H9 (cell line): ENCODE measurements at regions not wholly inside any gene's neighbourhood (a gene's known extent, or its start where the extent isn't known, plus 50 kb on each side); places are given as distances from the start of the nearest gene placed in this dataset.

Experiments used
- DNase-seq: peaks from one replicate; pipeline ENCODE4 v3.0.0-alpha.2; 2017
- H2AFZ ChIP-seq: one replicate; pipeline ENCODE4 v1.6.1; 2013; ENCODE audit warnings: mild to moderate bottlenecking, low read length, control low read depth, moderate library complexity
- H2AK5ac ChIP-seq: 2 replicates; pipeline ENCODE4 v1.6.1; 2013; ENCODE audit warnings: low read length, control low read depth, mixed read lengths; ENCODE audit not compliant: insufficient read length
- H2BK120ac ChIP-seq: one replicate; pipeline ENCODE4 v1.6.1; 2013; ENCODE audit warnings: low read depth, mild to moderate bottlenecking, low read length, control low read depth, inconsistent platforms; ENCODE audit not compliant: poor library complexity, severe bottlenecking
- H2BK12ac ChIP-seq: 2 replicates; pipeline ENCODE4 v1.6.1; 2013; ENCODE audit warnings: low read length, control low read depth, mixed read lengths, low read depth; ENCODE audit not compliant: insufficient read length
- H2BK15ac ChIP-seq: 2 replicates; pipeline ENCODE4 v1.6.1; 2013; ENCODE audit warnings: low read depth, low read length, control low read depth
- H2BK20ac ChIP-seq: one replicate; pipeline ENCODE4 v1.6.1; 2013; ENCODE audit warnings: low read depth, mild to moderate bottlenecking, low read length, control low read depth, inconsistent platforms; ENCODE audit not compliant: poor library complexity, severe bottlenecking
- H2BK5ac ChIP-seq: 2 replicates; pipeline ENCODE4 v1.6.1; 2013; ENCODE audit warnings: low read length, control low read depth, mixed read lengths; ENCODE audit not compliant: insufficient read length
- H3K14ac ChIP-seq: 2 replicates; pipeline ENCODE4 v1.6.1; 2013; ENCODE audit warnings: low read length, control low read depth; ENCODE audit not compliant: insufficient read depth
- H3K18ac ChIP-seq: 2 replicates; pipeline ENCODE4 v1.6.1; 2013; ENCODE audit warnings: low read depth, mild to moderate bottlenecking, mixed read lengths, low read length, control low read depth; ENCODE audit not compliant: insufficient read length
- H3K23ac ChIP-seq: 2 replicates; pipeline ENCODE4 v1.6.1; 2013; ENCODE audit warnings: low read length, control low read depth, mixed read lengths, low read depth; ENCODE audit not compliant: insufficient read length
- H3K23me2 ChIP-seq: 2 replicates; pipeline ENCODE4 v1.6.1; 2013; ENCODE audit warnings: low read depth, mild to moderate bottlenecking, mixed read lengths, low read length, control low read depth; ENCODE audit not compliant: insufficient read length, poor library complexity, severe bottlenecking
- H3K27ac ChIP-seq: 2 replicates; pipeline ENCODE4 v1.5.1; 2013; ENCODE audit warnings: low read length, control low read depth, mixed read lengths, low read depth; ENCODE audit not compliant: insufficient read length
- H3K27me3 ChIP-seq: 2 replicates; pipeline ENCODE4 v1.6.1; 2013; ENCODE audit warnings: low read length, control low read depth, inconsistent platforms; ENCODE audit not compliant: insufficient read depth
- H3K4ac ChIP-seq: 2 replicates; pipeline ENCODE4 v1.6.1; 2013; ENCODE audit warnings: low read depth, mild to moderate bottlenecking, control low read depth, inconsistent platforms, low read length, moderate library complexity
- H3K4me1 ChIP-seq: 2 replicates; pipeline ENCODE4 v1.6.1; 2013; ENCODE audit warnings: low read length, control low read depth, inconsistent platforms; ENCODE audit not compliant: insufficient read depth
- H3K4me2 ChIP-seq: 2 replicates; pipeline ENCODE4 v1.6.1; 2013; ENCODE audit warnings: low read length, control low read depth, mixed read lengths; ENCODE audit not compliant: insufficient read length, insufficient read depth
- H3K56ac ChIP-seq: 2 replicates; pipeline ENCODE4 v1.6.1; 2013; ENCODE audit warnings: low read depth, mild to moderate bottlenecking, mixed read lengths, low read length, control low read depth; ENCODE audit not compliant: insufficient read length
- H3K79me1 ChIP-seq: 2 replicates; pipeline ENCODE4 v1.6.1; 2013; ENCODE audit warnings: low read depth, mild to moderate bottlenecking, moderate library complexity, low read length, control low read depth, inconsistent platforms; ENCODE audit not compliant: insufficient read depth, poor library complexity, severe bottlenecking
- H3K79me2 ChIP-seq: 2 replicates; pipeline ENCODE4 v1.6.1; 2013; ENCODE audit warnings: low read length, control low read depth, inconsistent platforms; ENCODE audit not compliant: insufficient read depth
- H3K9ac ChIP-seq: 2 replicates; pipeline ENCODE4 v1.6.1; 2013; ENCODE audit warnings: low read length, control low read depth, mixed read lengths; ENCODE audit not compliant: insufficient read length; ENCODE audit errors: extremely low read depth
- H3K9me3 ChIP-seq: one replicate; pipeline ENCODE4 v1.6.1; 2013; ENCODE audit warnings: low read depth, low read length, inconsistent platforms; ENCODE audit not compliant: control insufficient read depth
- H3T11ph ChIP-seq: one replicate; pipeline ENCODE4 v1.6.1; 2013; ENCODE audit warnings: mild to moderate bottlenecking, low read length, control low read depth, inconsistent platforms
- H4K20me1 ChIP-seq: one replicate; pipeline ENCODE4 v1.6.1; 2013; ENCODE audit not compliant: control insufficient read depth, insufficient read length, insufficient read depth
- H4K5ac ChIP-seq: 2 replicates; pipeline ENCODE4 v1.6.1; 2013; ENCODE audit warnings: low read depth, mild to moderate bottlenecking, mixed read lengths, low read length, control low read depth; ENCODE audit not compliant: insufficient read length
- H4K8ac ChIP-seq: replicated peaks from 2 replicates; pipeline ENCODE4 v1.6.1; 2013; ENCODE audit warnings: low read length, control low read depth, mixed read lengths, low read depth; ENCODE audit not compliant: insufficient read length
- H4K91ac ChIP-seq: 2 replicates; pipeline ENCODE4 v1.6.1; 2013; ENCODE audit warnings: low read depth, mild to moderate bottlenecking, moderate library complexity, mixed read lengths, low read length, control low read depth; ENCODE audit not compliant: insufficient read length
- H3K27ac Mint-ChIP-seq, 3 experiments: 2 replicates in 2 of 3; 3 replicates in 1 of 3; pipeline ENCODE4 v1.8.0; 2020 to 2021; ENCODE audit warnings: mixed read lengths in 3 of 3, mild to moderate bottlenecking in 1 of 3, moderate library complexity in 1 of 3
- H3K27me3 Mint-ChIP-seq: 2 replicates; pipeline ENCODE4 v1.8.0; 2021; ENCODE audit warnings: low read depth, mild to moderate bottlenecking, moderate library complexity, mixed read lengths
- H3K36me3 Mint-ChIP-seq, 3 experiments: 2 replicates in 2 of 3; 3 replicates in 1 of 3; pipeline ENCODE4 v1.8.0; 2020 to 2021; ENCODE audit warnings: low read depth in 3 of 3, mixed read lengths in 3 of 3; ENCODE audit not compliant: insufficient read depth in 1 of 3
- H3K4me1 Mint-ChIP-seq, 2 experiments: 2 replicates each; pipeline ENCODE4 v1.8.0; 2020; ENCODE audit warnings: mixed read lengths in 2 of 2
- H3K4me3 Mint-ChIP-seq, 2 experiments: 2 replicates in 1 of 2; 3 replicates in 1 of 2; pipeline ENCODE4 v1.8.0; 2020 to 2021; ENCODE audit warnings: mild to moderate bottlenecking in 2 of 2, mixed read lengths in 2 of 2, moderate library complexity in 1 of 2
- H3K9me3 Mint-ChIP-seq, 2 experiments: 2 replicates in 1 of 2; 3 replicates in 1 of 2; pipeline ENCODE4 v1.8.0; 2020; ENCODE audit warnings: mild to moderate bottlenecking in 2 of 2, mixed read lengths in 2 of 2, moderate library complexity in 1 of 2
- CTCF ChIP-seq: fragments of 200-600 bp; sonication (generic); conservative IDR thresholded peaks from 3 replicates; pipeline ENCODE4 v1.8.0; 2021; ENCODE audit warnings: antibody characterized with exemption, mild to moderate bottlenecking
- WGBS: extraction: QIAGEN DNeasy Blood & Tissue Kit; methylation state at CpG from one replicate; pipeline ENCODE4 v1.1.7; 2013; ENCODE audit warnings: missing lambda C conversion rate, low lambda C conversion rate, mixed read lengths; ENCODE audit not compliant: insufficient read length; ENCODE audit errors: extremely low coverage; 5-methylcytosine and 5-hydroxymethylcytosine counted together

GRCh38 chr17:53707566-53707965, 115.2 kb upstream of the KIF2B start:
- no peaks in the 10 kb centered on the region for H3K4me1 Mint-ChIP-seq

More at GRCh38 chr17:53707566-53707965, 115.2 kb upstream of the KIF2B start:
- peaks cover 6 to 20% of the 10 kb centered on the region in 2 experiments; a peak in 4 of 5 replicates for H3K9me3 Mint-ChIP-seq
- H3K27me3 Mint-ChIP-seq, result no peaks in the 10 kb centered on the region
- no peak overlapping the region for H3K23ac ChIP-seq
- no peaks in the 10 kb centered on the region for H3K27me3 ChIP-seq
- no peak for TF ChIP-seq CTCF
- DNase-seq, result no peak
- H3K9me3 ChIP-seq, result no peaks in the 10 kb centered on the region
- H3K4me2 ChIP-seq, result no peak overlapping the region
- H2BK120ac ChIP-seq, result no peak overlapping the region
- no peaks in the 10 kb centered on the region for H3K79me1 ChIP-seq
- H3K56ac ChIP-seq, result no peak overlapping the region
- H2BK15ac ChIP-seq, result no peak overlapping the region
- no peak overlapping the region for H4K5ac ChIP-seq
- H3K4me3 Mint-ChIP-seq, result no peak overlapping the region
- H3K4me1 ChIP-seq, result no peaks in the 10 kb centered on the region
- H3K4ac ChIP-seq, result no peak overlapping the region
- H3K27ac Mint-ChIP-seq, result no peak overlapping the region
- H3K18ac ChIP-seq, result no peak overlapping the region
- H2BK12ac ChIP-seq, result no peak overlapping the region
- WGBS, result no CpG with 5 or more reads among the region's 4 CpGs
- H2BK5ac ChIP-seq, result no peak overlapping the region
- H3K36me3 Mint-ChIP-seq, result peaks cover 4 to 24% (median 12%) of the 10 kb centered on the region in 3 experiments; a peak in 5 of 7 replicates
- H2AK5ac ChIP-seq, result no peak overlapping the region
- no peak overlapping the region for H2AFZ ChIP-seq
- no peak overlapping the region for H3T11ph ChIP-seq
- H2BK20ac ChIP-seq, result no peak overlapping the region
- H3K79me2 ChIP-seq, result no peaks in the 10 kb centered on the region
- H4K20me1 ChIP-seq, result no peaks in the 10 kb centered on the region
- H3K9ac ChIP-seq, result no peak overlapping the region
- no peaks in the 10 kb centered on the region for H3K23me2 ChIP-seq
- H4K91ac ChIP-seq, result no peak overlapping the region
- H4K8ac ChIP-seq, result no peak overlapping the region
- H3K14ac ChIP-seq, result no peak overlapping the region
- no peak overlapping the region for H3K27ac ChIP-seq
